ENCODE measurements at regions not wholly inside any gene's neighbourhood (a gene's known extent, or its start where the extent isn't known, plus 50 kb on each side); places are given as distances from the start of the nearest gene placed in this dataset.
A peak's percentile ranks its signal among the peaks of the same experiment; 100 is the strongest.

GRCh38 chrY:15466891-15467290 is 942.6 kb downstream of the NLGN4Y start:
- WGBS (ENCODE audit: extremely low coverage, insufficient coverage, low lambda C conversion rate): no CpG with 5 or more reads among the region's 5 CpGs
- Histone ChIP-seq H2BK15ac (replicated peaks; ENCODE audit: low read depth) (no peak overlapping the region), H3K4me1 (ENCODE audit: control insufficient read depth, low read depth, low read length) (no peaks in the 10 kb centered on the region), H3K23ac (ENCODE audit: low read length) (no peak overlapping the region), H3K4me2 (ENCODE audit: low read length) (no peak overlapping the region), H3K4me3 (ENCODE audit: low read length) (no peak overlapping the region), H4K5ac (ENCODE audit: low read length) (no peak overlapping the region), H3K56ac (ENCODE audit: low read length) (no peak overlapping the region), H4K8ac (ENCODE audit: low read depth, low read length) (no peak overlapping the region), H3K18ac (ENCODE audit: low read length) (no peak overlapping the region), H3K9ac (ENCODE audit: low read length) (no peak overlapping the region), H2BK5ac (ENCODE audit: low read length) (no peak overlapping the region), H3K27ac (ENCODE audit: low read depth, low read length) (no peak overlapping the region), H3K4ac (ENCODE audit: low read depth, low read length) (no peak overlapping the region), H2AK5ac (ENCODE audit: low read length) (no peak overlapping the region), H3K27me3 (ENCODE audit: insufficient read depth, low read length, poor library complexity) (no peaks in the 10 kb centered on the region), H3K36me3 (ENCODE audit: control insufficient read depth, insufficient read depth, low read length) (no peaks in the 10 kb centered on the region), H3K79me2 (ENCODE audit: control insufficient read depth, insufficient read depth, low read length) (no peaks in the 10 kb centered on the region), H3K79me1 (ENCODE audit: low read length) (no peaks in the 10 kb centered on the region), H2BK120ac (ENCODE audit: low read depth, low read length) (no peak overlapping the region)
- DNase-seq: no peak

GRCh38 chrY:15468091-15468490 is 943.8 kb downstream of the NLGN4Y start:
- Histone ChIP-seq H3K4me3 (ENCODE audit: low read length) (no peak overlapping the region), H3K4ac (ENCODE audit: low read depth, low read length) (no peak overlapping the region), H2BK15ac (replicated peaks; ENCODE audit: low read depth) (no peak overlapping the region), H3K27ac (ENCODE audit: low read depth, low read length) (no peak overlapping the region), H3K27me3 (ENCODE audit: insufficient read depth, low read length, poor library complexity) (no peaks in the 10 kb centered on the region), H3K79me1 (ENCODE audit: low read length) (no peaks in the 10 kb centered on the region), H3K4me2 (ENCODE audit: low read length) (no peak overlapping the region), H2BK120ac (ENCODE audit: low read depth, low read length) (no peak overlapping the region), H4K8ac (ENCODE audit: low read depth, low read length) (no peak overlapping the region), H3K36me3 (ENCODE audit: control insufficient read depth, insufficient read depth, low read length) (no peaks in the 10 kb centered on the region), H3K4me1 (ENCODE audit: control insufficient read depth, low read depth, low read length) (no peaks in the 10 kb centered on the region), H3K79me2 (ENCODE audit: control insufficient read depth, insufficient read depth, low read length) (no peaks in the 10 kb centered on the region), H3K56ac (ENCODE audit: low read length) (no peak overlapping the region), H3K9ac (ENCODE audit: low read length) (no peak overlapping the region), H2AK5ac (ENCODE audit: low read length) (no peak overlapping the region), H2BK5ac (ENCODE audit: low read length) (no peak overlapping the region), H3K23ac (ENCODE audit: low read length) (no peak overlapping the region), H3K18ac (ENCODE audit: low read length) (no peak overlapping the region), H4K5ac (ENCODE audit: low read length) (no peak overlapping the region)
- whole genome bisulfite sequencing (ENCODE audit: extremely low coverage, insufficient coverage, low lambda C conversion rate): no CpG with 5 or more reads among the region's 6 CpGs
- DNase-seq: no peak

GRCh38 chrY:15471371-15471770 is 947.0 kb downstream of the NLGN4Y start:
- no peaks in the 10 kb centered on the region for H3K79me2 ChIP-seq (ENCODE audit: control insufficient read depth, insufficient read depth, low read length)
- H3K4me3 ChIP-seq (ENCODE audit: low read length): no peak overlapping the region
- no peak overlapping the region for H2AK5ac ChIP-seq (ENCODE audit: low read length)
- H3K4me1 ChIP-seq (ENCODE audit: control insufficient read depth, low read depth, low read length): no peaks in the 10 kb centered on the region
- no peak overlapping the region for H3K18ac ChIP-seq (ENCODE audit: low read length)
- H3K23ac ChIP-seq (ENCODE audit: low read length): no peak overlapping the region
- no peaks in the 10 kb centered on the region for H3K79me1 ChIP-seq (ENCODE audit: low read length)
- peak; percentile 42 for DNase-seq
- no peak overlapping the region for H3K56ac ChIP-seq (ENCODE audit: low read length)
- H4K5ac ChIP-seq (ENCODE audit: low read length): no peak overlapping the region
- H2BK15ac ChIP-seq (replicated peaks; ENCODE audit: low read depth): no peak overlapping the region
- no peak overlapping the region for H4K8ac ChIP-seq (ENCODE audit: low read depth, low read length)
- WGBS (ENCODE audit: extremely low coverage, insufficient coverage, low lambda C conversion rate): no CpG with 5 or more reads among the region's 1 CpG
- H2BK5ac ChIP-seq (ENCODE audit: low read length): no peak overlapping the region
- no peak overlapping the region for H3K27ac ChIP-seq (ENCODE audit: low read depth, low read length)
- H3K9ac ChIP-seq (ENCODE audit: low read length): no peak overlapping the region
- H3K4ac ChIP-seq (ENCODE audit: low read depth, low read length): no peak overlapping the region
- H3K4me2 ChIP-seq (ENCODE audit: low read length): no peak overlapping the region
- H2BK120ac ChIP-seq (ENCODE audit: low read depth, low read length): no peak overlapping the region
- H3K36me3 ChIP-seq (ENCODE audit: control insufficient read depth, insufficient read depth, low read length): no peaks in the 10 kb centered on the region
- H3K27me3 ChIP-seq (ENCODE audit: insufficient read depth, low read length, poor library complexity): no peaks in the 10 kb centered on the region

GRCh38 chrY:15478348-15478963 is 954.1 kb downstream of the NLGN4Y start:
- Histone ChIP-seq H3K4me1 (ENCODE audit: control insufficient read depth, low read depth, low read length) (no peaks in the 10 kb centered on the region), H3K9ac (ENCODE audit: low read length) (no peak overlapping the region), H2BK5ac (ENCODE audit: low read length) (no peak overlapping the region), H2BK120ac (ENCODE audit: low read depth, low read length) (no peak overlapping the region), H4K8ac (ENCODE audit: low read depth, low read length) (no peak overlapping the region), H3K27ac (ENCODE audit: low read depth, low read length) (no peak overlapping the region), H3K23ac (ENCODE audit: low read length) (no peak overlapping the region), H3K79me1 (ENCODE audit: low read length) (no peaks in the 10 kb centered on the region), H3K4me3 (ENCODE audit: low read length) (no peak overlapping the region), H2AK5ac (ENCODE audit: low read length) (no peak overlapping the region), H3K79me2 (ENCODE audit: control insufficient read depth, insufficient read depth, low read length) (no peaks in the 10 kb centered on the region), H3K27me3 (ENCODE audit: insufficient read depth, low read length, poor library complexity) (no peaks in the 10 kb centered on the region), H3K4ac (ENCODE audit: low read depth, low read length) (no peak overlapping the region), H3K18ac (ENCODE audit: low read length) (no peak overlapping the region), H2BK15ac (replicated peaks; ENCODE audit: low read depth) (no peak overlapping the region), H3K4me2 (ENCODE audit: low read length) (no peak overlapping the region), H3K56ac (ENCODE audit: low read length) (no peak overlapping the region), H4K5ac (ENCODE audit: low read length) (no peak overlapping the region), H3K36me3 (ENCODE audit: control insufficient read depth, insufficient read depth, low read length) (no peaks in the 10 kb centered on the region)
- WGBS (ENCODE audit: extremely low coverage, insufficient coverage, low lambda C conversion rate): no CpG with 5 or more reads among the region's 5 CpGs
- DNase-seq: peak; percentile 71

GRCh38 chrY:15500536-15500935 is 976.2 kb downstream of the NLGN4Y start:
- H2BK5ac ChIP-seq (ENCODE audit: low read length): no peak overlapping the region
- H4K8ac ChIP-seq (ENCODE audit: low read depth, low read length): no peak overlapping the region
- H3K36me3 ChIP-seq (ENCODE audit: control insufficient read depth, insufficient read depth, low read length): no peaks in the 10 kb centered on the region
- no peaks in the 10 kb centered on the region for H3K4me1 ChIP-seq (ENCODE audit: control insufficient read depth, low read depth, low read length)
- H2BK120ac ChIP-seq (ENCODE audit: low read depth, low read length): no peak overlapping the region
- no peaks in the 10 kb centered on the region for H3K27me3 ChIP-seq (ENCODE audit: insufficient read depth, low read length, poor library complexity)
- H3K4me2 ChIP-seq (ENCODE audit: low read length): no peak overlapping the region
- H3K79me2 ChIP-seq (ENCODE audit: control insufficient read depth, insufficient read depth, low read length): no peaks in the 10 kb centered on the region
- no peak overlapping the region for H3K18ac ChIP-seq (ENCODE audit: low read length)
- H3K56ac ChIP-seq (ENCODE audit: low read length): no peak overlapping the region
- no peak for DNase-seq
- no peak overlapping the region for H3K4ac ChIP-seq (ENCODE audit: low read depth, low read length)
- no CpG with 5 or more reads among the region's 4 CpGs for WGBS (ENCODE audit: extremely low coverage, insufficient coverage, low lambda C conversion rate)
- H4K5ac ChIP-seq (ENCODE audit: low read length): no peak overlapping the region
- no peak overlapping the region for H3K4me3 ChIP-seq (ENCODE audit: low read length)
- H3K79me1 ChIP-seq (ENCODE audit: low read length): no peaks in the 10 kb centered on the region
- no peak overlapping the region for H3K27ac ChIP-seq (ENCODE audit: low read depth, low read length)
- no peak overlapping the region for H3K9ac ChIP-seq (ENCODE audit: low read length)
- H3K23ac ChIP-seq (ENCODE audit: low read length): no peak overlapping the region
- H2BK15ac ChIP-seq (replicated peaks; ENCODE audit: low read depth): no peak overlapping the region
- H2AK5ac ChIP-seq (ENCODE audit: low read length): no peak overlapping the region

DNA sequence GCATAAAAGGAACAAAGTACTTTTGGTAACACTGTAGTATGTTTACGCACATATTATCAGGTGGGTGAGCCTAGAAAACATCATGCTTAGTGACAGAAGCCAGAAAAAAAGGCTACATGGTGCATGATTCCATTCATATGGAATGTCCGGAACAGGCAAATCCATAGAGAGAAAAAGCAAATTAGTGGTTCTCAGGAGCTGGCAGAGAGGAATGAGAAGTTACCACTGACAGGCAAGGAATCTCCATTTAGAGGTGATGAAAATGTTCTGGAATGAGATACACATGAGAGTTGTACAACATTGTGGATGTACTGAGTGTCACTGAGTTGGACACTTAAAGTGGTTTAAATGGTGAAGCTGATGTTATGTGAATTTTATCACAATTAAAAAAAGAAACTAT is 976.9 kb downstream of the NLGN4Y start:
- H3K36me3 ChIP-seq (ENCODE audit: control insufficient read depth, insufficient read depth, low read length): no peaks in the 10 kb centered on the region
- no peaks in the 10 kb centered on the region for H3K79me2 ChIP-seq (ENCODE audit: control insufficient read depth, insufficient read depth, low read length)
- no peak overlapping the region for H3K4ac ChIP-seq (ENCODE audit: low read depth, low read length)
- H3K4me1 ChIP-seq (ENCODE audit: control insufficient read depth, low read depth, low read length): no peaks in the 10 kb centered on the region
- no peak overlapping the region for H3K27ac ChIP-seq (ENCODE audit: low read depth, low read length)
- no peaks in the 10 kb centered on the region for H3K79me1 ChIP-seq (ENCODE audit: low read length)
- H2BK120ac ChIP-seq (ENCODE audit: low read depth, low read length): no peak overlapping the region
- H4K5ac ChIP-seq (ENCODE audit: low read length): no peak overlapping the region
- H3K18ac ChIP-seq (ENCODE audit: low read length): no peak overlapping the region
- no peak overlapping the region for H2AK5ac ChIP-seq (ENCODE audit: low read length)
- H3K27me3 ChIP-seq (ENCODE audit: insufficient read depth, low read length, poor library complexity): no peaks in the 10 kb centered on the region
- H3K9ac ChIP-seq (ENCODE audit: low read length): no peak overlapping the region
- H2BK15ac ChIP-seq (replicated peaks; ENCODE audit: low read depth): no peak overlapping the region
- no peak overlapping the region for H3K4me3 ChIP-seq (ENCODE audit: low read length)
- WGBS (ENCODE audit: extremely low coverage, insufficient coverage, low lambda C conversion rate): no CpG with 5 or more reads among the region's 2 CpGs
- H3K4me2 ChIP-seq (ENCODE audit: low read length): no peak overlapping the region
- DNase-seq: no peak
- H2BK5ac ChIP-seq (ENCODE audit: low read length): no peak overlapping the region
- H3K23ac ChIP-seq (ENCODE audit: low read length): no peak overlapping the region
- H4K8ac ChIP-seq (ENCODE audit: low read depth, low read length): no peak overlapping the region
- no peak overlapping the region for H3K56ac ChIP-seq (ENCODE audit: low read length)

All from mesendoderm (in vitro differentiated cells).